ENCODE measurements at regions not wholly inside any gene's neighbourhood (a gene's known extent, or its start where the extent isn't known, plus 50 kb on each side); places are given as distances from the start of the nearest gene placed in this dataset.
"Not testable (repeated sequence)": the region's sequence is repeated elsewhere in the genome, so short reads cannot be mapped to it uniquely, and the experiment has no call there.

- DNase-seq = no peak
Observed at GRCh38 chr10:28090506-28090905, 91.6 kb upstream of the ODAD2 start.

GRCh38 chr10:28089467-28089866 lies 90.6 kb upstream of the ODAD2 start:
- no peak for DNase-seq
- no peak overlapping the region for H3K4me3 ChIP-seq
- no peaks in the 10 kb centered on the region for H3K27me3 ChIP-seq (ENCODE audit: low read depth)
- intact Hi-C loops (cut with micrococcal nuclease) = no loop called here
- H3K4me1 ChIP-seq = no peaks in the 10 kb centered on the region
- no peak for TF ChIP-seq CTCF (IDR thresholded peaks at IDR 0.05; ENCODE audit: borderline replicate concordance)
- no peak overlapping the region for H3K27ac ChIP-seq (replicated peaks)
- peaks cover 6% of the 10 kb centered on the region for H3K9me3 ChIP-seq (replicated peaks)
- H3K36me3 ChIP-seq = peaks cover 3% of the 10 kb centered on the region

More at GRCh38 chr10:28090506-28090905, 91.6 kb upstream of the ODAD2 start:
- Histone ChIP-seq H3K9me3 (replicated peaks) (peaks cover 6% of the 10 kb centered on the region), H3K36me3 (peaks cover 3% of the 10 kb centered on the region), H3K4me1 (no peaks in the 10 kb centered on the region), H3K4me3 (no peak overlapping the region), H3K27ac (replicated peaks) (no peak overlapping the region), H3K27me3 (ENCODE audit: low read depth) (no peaks in the 10 kb centered on the region)
- no peak for TF ChIP-seq CTCF (IDR thresholded peaks at IDR 0.05; ENCODE audit: borderline replicate concordance)
- intact Hi-C loops (cut with micrococcal nuclease) = no loop called here

GRCh38 chr10:28087661-28088351 lies 88.9 kb upstream of the ODAD2 start:
- peaks cover 3% of the 10 kb centered on the region for H3K36me3 ChIP-seq
- peaks cover 6% of the 10 kb centered on the region for H3K9me3 ChIP-seq (replicated peaks)
- intact Hi-C loops (cut with micrococcal nuclease) = no loop called here
- H3K27ac ChIP-seq (replicated peaks) = no peak overlapping the region
- H3K4me1 ChIP-seq = no peaks in the 10 kb centered on the region
- H3K27me3 ChIP-seq (ENCODE audit: low read depth) = no peaks in the 10 kb centered on the region
- no peak overlapping the region for H3K4me3 ChIP-seq
- DNase-seq = no peak
- TF ChIP-seq CTCF (IDR thresholded peaks at IDR 0.05; ENCODE audit: borderline replicate concordance) = no peak

GRCh38 chr10:28085760-28086159 lies 86.9 kb upstream of the ODAD2 start:
- DNase-seq; H3K27me3 ChIP-seq (ENCODE audit: low read depth); H3K36me3 ChIP-seq; H3K9me3 ChIP-seq (replicated peaks); H3K27ac ChIP-seq (replicated peaks); H3K4me3 ChIP-seq; intact Hi-C loops (cut with micrococcal nuclease); H3K4me1 ChIP-seq: not testable (repeated sequence)

GRCh38 chr10:28082885-28083284 lies 84.0 kb upstream of the ODAD2 start:
- H3K4me1 ChIP-seq = no peaks in the 10 kb centered on the region
- TF ChIP-seq CTCF (IDR thresholded peaks at IDR 0.05; ENCODE audit: borderline replicate concordance) = no peak
- intact Hi-C loops (cut with micrococcal nuclease) = no loop called here

GRCh38 chr10:28082316-28082715 lies 83.4 kb upstream of the ODAD2 start:
- Histone ChIP-seq H3K27ac (replicated peaks) (no peak overlapping the region), H3K27me3 (ENCODE audit: low read depth) (no peaks in the 10 kb centered on the region), H3K4me1 (no peaks in the 10 kb centered on the region), H3K36me3 (no peaks in the 10 kb centered on the region), H3K4me3 (no peak overlapping the region), H3K9me3 (replicated peaks) (peaks cover 6% of the 10 kb centered on the region)
- no peak for TF ChIP-seq CTCF (IDR thresholded peaks at IDR 0.05; ENCODE audit: borderline replicate concordance)
- intact Hi-C loops (cut with micrococcal nuclease) = no loop called here
- DNase-seq = no peak

More at GRCh38 chr10:28082885-28083284, 84.0 kb upstream of the ODAD2 start:
- no peak overlapping the region for H3K27ac ChIP-seq (replicated peaks)
- DNase-seq = no peak
- peaks cover 6% of the 10 kb centered on the region for H3K9me3 ChIP-seq (replicated peaks)
- H3K27me3 ChIP-seq (ENCODE audit: low read depth) = no peaks in the 10 kb centered on the region
- peaks cover 3% of the 10 kb centered on the region for H3K36me3 ChIP-seq
- no peak overlapping the region for H3K4me3 ChIP-seq

Data from left ventricle myocardium inferior (tissue), 1 donor.